ENCODE measurements at regions not wholly inside any gene's neighbourhood (a gene's known extent, or its start where the extent isn't known, plus 50 kb on each side); places are given as distances from the start of the nearest gene placed in this dataset.

DNA sequence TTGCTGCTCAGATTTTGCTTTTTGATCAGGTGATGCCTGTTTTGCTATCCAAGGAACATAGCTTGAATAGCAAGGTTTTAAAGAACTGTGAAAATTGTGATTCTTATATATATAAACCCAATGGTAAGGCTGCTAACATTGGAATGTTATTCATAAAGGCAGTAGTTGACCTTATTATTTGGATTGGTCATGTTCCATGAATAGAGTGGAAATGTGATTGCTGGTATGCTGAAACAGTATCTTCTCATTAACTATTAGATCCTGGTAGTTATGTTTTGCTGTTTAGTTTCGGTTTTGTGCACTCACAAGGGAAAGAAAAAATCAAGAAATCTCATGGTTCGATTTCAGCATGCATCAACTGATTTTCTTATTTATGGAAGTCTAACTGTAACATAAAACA, 78.7 kb upstream of the NPHP3 start:
- WGBS, 2 donors (ENCODE audit: low coverage in 1 of 2), result 40 to 85% methylated on average over 2 of the region's 2 CpGs
- TF ChIP-seq, protein P1, sequence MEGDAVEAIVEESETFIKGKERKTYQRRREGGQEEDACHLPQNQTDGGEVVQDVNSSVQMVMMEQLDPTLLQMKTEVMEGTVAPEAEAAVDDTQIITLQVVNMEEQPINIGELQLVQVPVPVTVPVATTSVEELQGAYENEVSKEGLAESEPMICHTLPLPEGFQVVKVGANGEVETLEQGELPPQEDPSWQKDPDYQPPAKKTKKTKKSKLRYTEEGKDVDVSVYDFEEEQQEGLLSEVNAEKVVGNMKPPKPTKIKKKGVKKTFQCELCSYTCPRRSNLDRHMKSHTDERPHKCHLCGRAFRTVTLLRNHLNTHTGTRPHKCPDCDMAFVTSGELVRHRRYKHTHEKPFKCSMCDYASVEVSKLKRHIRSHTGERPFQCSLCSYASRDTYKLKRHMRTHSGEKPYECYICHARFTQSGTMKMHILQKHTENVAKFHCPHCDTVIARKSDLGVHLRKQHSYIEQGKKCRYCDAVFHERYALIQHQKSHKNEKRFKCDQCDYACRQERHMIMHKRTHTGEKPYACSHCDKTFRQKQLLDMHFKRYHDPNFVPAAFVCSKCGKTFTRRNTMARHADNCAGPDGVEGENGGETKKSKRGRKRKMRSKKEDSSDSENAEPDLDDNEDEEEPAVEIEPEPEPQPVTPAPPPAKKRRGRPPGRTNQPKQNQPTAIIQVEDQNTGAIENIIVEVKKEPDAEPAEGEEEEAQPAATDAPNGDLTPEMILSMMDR (IDR thresholded peaks at IDR 0.05), result no peak
- TF ChIP-seq POLR2A (IDR thresholded peaks at IDR 0.05), result no peak
- TF ChIP-seq EP300 (IDR thresholded peaks at IDR 0.05), result no peak
- Histone ChIP-seq H3K4me3 (no peak overlapping the region), H3K4me1 (peaks cover 0 to 16% (median 0%) of the 10 kb centered on the region in 3 donors), H3K27me3 (no peaks in the 10 kb centered on the region), H3K27ac (no peak overlapping the region), H3K36me3 (no peaks in the 10 kb centered on the region), H3K9me3 (no peaks in the 10 kb centered on the region)
- ATAC-seq, result no peak

DNA sequence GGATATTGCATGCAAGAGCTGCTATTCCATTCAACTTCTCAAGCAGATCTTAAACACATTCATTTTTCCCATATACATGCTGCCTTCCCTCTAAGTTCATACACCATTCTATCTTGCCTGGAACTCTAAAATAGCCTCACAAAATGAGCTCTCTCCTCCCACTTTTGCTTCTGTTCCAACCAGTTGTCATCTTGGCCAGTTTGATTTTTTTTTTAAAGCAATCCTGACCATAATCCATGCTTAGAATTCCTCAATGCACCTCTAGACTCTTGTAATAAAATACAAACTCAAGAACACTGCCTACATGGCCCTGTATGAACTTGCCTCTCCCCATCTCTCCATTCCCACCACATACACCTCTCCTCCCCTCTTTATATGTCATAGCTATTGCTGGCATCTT, 68.6 kb upstream of the NPHP3 start:
- peak overlapping the region in 2 of 4 donors; percentile 65 to 79 for H3K27ac ChIP-seq
- no peak overlapping the region for H3K4me3 ChIP-seq
- no peaks in the 10 kb centered on the region for H3K36me3 ChIP-seq
- no peaks in the 10 kb centered on the region for H3K27me3 ChIP-seq
- no peak for ATAC-seq
- peaks cover 15 to 42% (median 22%) of the 10 kb centered on the region in 3 donors for H3K4me1 ChIP-seq
- H3K9me3 ChIP-seq, result no peaks in the 10 kb centered on the region
- TF ChIP-seq POLR2AphosphoS5 (IDR thresholded peaks at IDR 0.05) (no peak), POLR2A (IDR thresholded peaks at IDR 0.05) (no peak), EP300 (IDR thresholded peaks at IDR 0.05) (no peak)
- TF ChIP-seq, protein P1 (IDR thresholded peaks at IDR 0.05), result no peak

DNA sequence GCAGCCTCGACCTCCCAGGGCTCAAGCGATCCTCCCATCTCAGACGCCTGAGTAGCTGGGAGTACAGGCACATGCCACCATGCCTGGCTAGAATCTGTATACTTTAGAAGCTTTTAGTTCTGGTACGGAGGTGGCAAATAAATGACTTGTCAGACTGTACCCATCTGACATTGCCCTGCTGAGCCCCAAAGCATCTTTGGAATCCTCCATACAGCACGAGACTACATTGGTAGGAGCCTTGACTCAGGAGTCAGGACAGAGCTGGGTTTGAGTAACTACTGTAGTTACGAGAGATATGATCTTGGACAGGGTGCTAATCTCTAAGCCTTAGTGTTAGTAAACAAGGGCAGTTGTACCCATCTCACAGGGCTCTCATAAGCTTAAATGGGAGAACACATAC, 67.8 kb upstream of the NPHP3 start:
- Histone ChIP-seq H3K4me3 (no peak overlapping the region), H3K36me3 (no peaks in the 10 kb centered on the region), H3K27me3 (no peaks in the 10 kb centered on the region), H3K4me1 (peaks cover 15 to 48% (median 22%) of the 10 kb centered on the region in 3 donors), H3K9me3 (no peaks in the 10 kb centered on the region), H3K27ac (peak overlapping the region in 3 of 4 donors; percentile 65 to 79 (median 78))
- WGBS, 2 donors (ENCODE audit: low coverage in 1 of 2), result 46 to 57% methylated on average over 3 to 4 of the region's 6 CpGs
- TF ChIP-seq POLR2AphosphoS5 (IDR thresholded peaks at IDR 0.05) (peak; percentile 61), POLR2A (IDR thresholded peaks at IDR 0.05) (no peak)
- peak; percentile 11 for ATAC-seq

DNA sequence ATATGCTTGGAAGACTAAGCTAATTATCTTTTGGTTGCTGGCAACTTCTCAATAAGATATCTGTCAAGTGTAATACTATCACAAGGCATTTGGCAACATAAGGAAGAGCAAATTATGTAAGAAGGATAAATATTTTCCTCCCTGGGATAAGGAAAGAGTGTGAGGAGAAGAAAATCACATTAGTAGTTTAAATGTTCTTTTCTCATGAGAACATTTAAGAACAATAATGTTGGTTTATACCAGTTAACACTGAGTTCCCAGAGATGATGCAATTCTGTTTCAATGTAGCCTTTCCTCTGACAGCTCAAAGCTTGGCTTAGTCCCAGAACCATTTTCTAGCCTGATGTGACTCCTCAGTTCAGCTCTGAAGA, 66.1 kb upstream of the NPHP3 start:
- ATAC-seq, result peak; percentile 92
- no peaks in the 10 kb centered on the region for H3K9me3 ChIP-seq
- H3K4me1 ChIP-seq, result peaks cover 15 to 54% (median 26%) of the 10 kb centered on the region in 3 donors
- no peaks in the 10 kb centered on the region for H3K27me3 ChIP-seq
- H3K36me3 ChIP-seq, result no peaks in the 10 kb centered on the region
- H3K27ac ChIP-seq, result peak overlapping the region; percentile 59 to 81 (median 78)
- H3K4me3 ChIP-seq, result no peak overlapping the region
- TF ChIP-seq EP300 (IDR thresholded peaks at IDR 0.05) (no peak), POLR2AphosphoS5 (IDR thresholded peaks at IDR 0.05) (peak; percentile 87)

DNA sequence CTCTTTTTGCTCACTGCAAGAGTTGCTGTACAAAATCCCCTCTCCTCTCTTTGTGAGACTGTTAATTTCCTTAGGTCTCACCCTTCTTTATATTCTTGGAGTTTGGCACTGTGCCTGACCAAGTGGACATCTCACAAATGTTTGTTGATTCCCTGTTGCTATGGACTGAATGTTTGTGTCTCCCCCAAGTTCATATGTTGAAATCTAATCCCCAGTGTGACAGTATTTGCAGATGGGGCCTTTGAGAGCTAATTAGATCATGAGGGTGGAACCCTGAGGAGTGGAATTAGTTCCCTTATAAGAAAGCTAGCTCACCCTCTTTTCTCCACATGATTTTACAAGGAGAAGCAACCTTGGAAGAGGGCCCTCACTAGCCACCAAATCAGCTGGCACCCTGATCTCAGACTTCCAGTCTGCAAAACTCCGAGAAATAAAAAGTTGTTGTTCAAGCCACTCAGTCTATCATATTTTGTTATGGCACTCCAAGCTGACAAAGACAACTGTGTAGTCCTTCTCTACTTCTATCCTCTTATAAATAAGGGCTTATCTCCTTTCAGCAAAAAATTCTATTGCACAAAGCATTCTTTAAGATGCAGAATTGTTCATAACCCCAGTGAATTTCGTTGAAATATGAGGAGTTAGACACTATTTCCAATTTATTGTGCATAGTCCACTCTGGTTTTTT, 65.5 kb upstream of the NPHP3 start:
- peaks cover 15 to 54% (median 27%) of the 10 kb centered on the region in 3 donors for H3K4me1 ChIP-seq
- H3K9me3 ChIP-seq, result no peaks in the 10 kb centered on the region
- WGBS, 2 donors (ENCODE audit: low coverage in 1 of 2), result 6 to 20% methylated on average over 2 of the region's 2 CpGs
- TF ChIP-seq EP300 (IDR thresholded peaks at IDR 0.05) (no peak), POLR2AphosphoS5 (IDR thresholded peaks at IDR 0.05) (peak; percentile 26)
- H3K36me3 ChIP-seq, result no peaks in the 10 kb centered on the region
- ATAC-seq, result no peak
- peak overlapping the region; percentile 59 to 81 (median 78) for H3K27ac ChIP-seq
- no peaks in the 10 kb centered on the region for H3K27me3 ChIP-seq
- H3K4me3 ChIP-seq, result no peak overlapping the region

DNA sequence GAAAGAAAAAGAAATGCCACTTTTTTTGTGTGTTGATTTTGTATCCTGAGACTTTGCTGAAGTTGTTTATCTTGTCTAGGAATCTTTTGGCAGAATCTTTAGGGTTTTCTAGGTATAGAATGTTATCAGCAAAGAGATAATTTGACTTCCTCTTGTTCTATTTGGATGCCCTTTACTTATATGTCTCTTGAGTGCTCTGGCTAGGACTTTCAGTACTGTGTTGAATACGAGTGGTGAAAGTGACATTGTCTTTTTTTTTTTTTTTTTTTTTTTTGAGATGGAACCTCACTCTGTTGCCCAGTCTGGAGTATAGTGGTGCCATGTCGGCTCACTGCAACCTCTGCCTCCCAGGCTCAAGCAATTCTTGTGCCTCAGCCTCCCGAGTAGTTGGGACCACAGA, 64.7 kb upstream of the NPHP3 start:
- Histone ChIP-seq H3K27me3 (no peaks in the 10 kb centered on the region), H3K9me3 (no peaks in the 10 kb centered on the region), H3K4me3 (no peak overlapping the region), H3K4me1 (peaks cover 15 to 54% (median 27%) of the 10 kb centered on the region in 3 donors), H3K36me3 (no peaks in the 10 kb centered on the region), H3K27ac (peak overlapping the region; percentile 59 to 81 (median 78))
- WGBS, 2 donors (ENCODE audit: low coverage in 1 of 2), result 70% methylated on average over 2 of the region's 3 CpGs; no CpG with 5 or more reads in 1 of the 2 donors
- ATAC-seq, result no peak
- no peak for TF ChIP-seq POLR2A (IDR thresholded peaks at IDR 0.05)
- TF ChIP-seq POLR2AphosphoS5 (IDR thresholded peaks at IDR 0.05), result no peak
- TF ChIP-seq, protein P1 (IDR thresholded peaks at IDR 0.05), result no peak
- TF ChIP-seq EP300 (IDR thresholded peaks at IDR 0.05), result no peak
